GM12865 (cell line): ENCODE measurements at regions not wholly inside any gene's neighbourhood (a gene's known extent, or its start where the extent isn't known, plus 50 kb on each side); places are given as distances from the start of the nearest gene placed in this dataset.
A peak's percentile ranks its signal among the peaks of the same experiment; 100 is the strongest.

Experiments used
- DNase-seq: peaks from one replicate; pipeline ENCODE4 v3.0.0; 2010; ENCODE audit warnings: low read depth
- H3K4me3 ChIP-seq: 2 replicates; pipeline ENCODE4 v1.5.1; 2011; ENCODE audit warnings: mild to moderate bottlenecking, low read depth, low read length, control low read depth
- TF ChIP-seq, protein P1 (sequence below): IDR thresholded peaks from 2 replicates; pipeline ENCODE4 v1.5.1; 2011; ENCODE audit warnings: low read length, control low read depth, low read depth, inconsistent platforms; ENCODE audit not compliant: insufficient read depth; ENCODE audit errors: missing control alignments

DNA sequence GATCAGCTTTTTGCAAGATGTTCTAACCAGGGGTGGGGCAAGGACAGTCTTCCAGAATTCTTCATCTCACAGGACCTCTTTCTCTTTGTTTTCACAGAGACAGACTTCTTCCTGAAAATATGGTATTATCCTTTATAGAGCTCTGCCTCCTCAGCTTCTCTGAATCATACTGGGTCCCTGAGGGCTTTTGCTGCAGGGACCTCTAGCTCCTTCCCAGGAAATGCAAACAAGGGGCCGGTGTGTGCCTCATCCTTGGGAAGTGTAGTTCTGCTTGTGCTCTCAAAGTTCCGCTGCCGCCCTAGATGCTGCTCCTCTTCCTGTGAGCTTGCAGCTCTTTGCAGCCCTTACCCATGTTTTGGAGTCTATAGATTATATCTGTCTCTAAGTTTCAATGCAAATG lies 99.5 kb upstream of the NPAS2 start:
- TF ChIP-seq, protein P1, sequence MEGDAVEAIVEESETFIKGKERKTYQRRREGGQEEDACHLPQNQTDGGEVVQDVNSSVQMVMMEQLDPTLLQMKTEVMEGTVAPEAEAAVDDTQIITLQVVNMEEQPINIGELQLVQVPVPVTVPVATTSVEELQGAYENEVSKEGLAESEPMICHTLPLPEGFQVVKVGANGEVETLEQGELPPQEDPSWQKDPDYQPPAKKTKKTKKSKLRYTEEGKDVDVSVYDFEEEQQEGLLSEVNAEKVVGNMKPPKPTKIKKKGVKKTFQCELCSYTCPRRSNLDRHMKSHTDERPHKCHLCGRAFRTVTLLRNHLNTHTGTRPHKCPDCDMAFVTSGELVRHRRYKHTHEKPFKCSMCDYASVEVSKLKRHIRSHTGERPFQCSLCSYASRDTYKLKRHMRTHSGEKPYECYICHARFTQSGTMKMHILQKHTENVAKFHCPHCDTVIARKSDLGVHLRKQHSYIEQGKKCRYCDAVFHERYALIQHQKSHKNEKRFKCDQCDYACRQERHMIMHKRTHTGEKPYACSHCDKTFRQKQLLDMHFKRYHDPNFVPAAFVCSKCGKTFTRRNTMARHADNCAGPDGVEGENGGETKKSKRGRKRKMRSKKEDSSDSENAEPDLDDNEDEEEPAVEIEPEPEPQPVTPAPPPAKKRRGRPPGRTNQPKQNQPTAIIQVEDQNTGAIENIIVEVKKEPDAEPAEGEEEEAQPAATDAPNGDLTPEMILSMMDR: no peak
- no peak for DNase-seq
- no peak overlapping the region for H3K4me3 ChIP-seq

DNA sequence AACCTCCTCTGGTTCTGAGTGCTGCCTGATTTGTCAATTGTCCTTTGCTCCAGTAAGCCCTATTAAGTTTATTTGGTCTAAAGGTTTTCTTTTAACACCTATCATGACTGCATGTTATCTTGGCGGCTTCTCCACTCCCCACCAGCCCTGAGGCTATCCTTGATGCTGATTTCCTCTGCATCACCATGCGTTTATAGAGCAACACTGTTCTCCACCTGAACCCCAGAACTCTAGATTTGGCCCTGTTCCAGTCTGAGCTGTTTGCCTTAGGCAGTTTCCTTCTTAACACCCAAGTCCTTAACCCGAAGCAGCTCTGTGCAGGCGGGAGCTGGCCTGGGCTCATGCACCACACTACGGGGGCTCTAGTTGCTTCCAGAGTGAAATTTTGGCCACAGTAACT lies 98.2 kb upstream of the NPAS2 start:
- TF ChIP-seq, protein P1: no peak
- H3K4me3 ChIP-seq: no peak overlapping the region
- DNase-seq: no peak

DNA sequence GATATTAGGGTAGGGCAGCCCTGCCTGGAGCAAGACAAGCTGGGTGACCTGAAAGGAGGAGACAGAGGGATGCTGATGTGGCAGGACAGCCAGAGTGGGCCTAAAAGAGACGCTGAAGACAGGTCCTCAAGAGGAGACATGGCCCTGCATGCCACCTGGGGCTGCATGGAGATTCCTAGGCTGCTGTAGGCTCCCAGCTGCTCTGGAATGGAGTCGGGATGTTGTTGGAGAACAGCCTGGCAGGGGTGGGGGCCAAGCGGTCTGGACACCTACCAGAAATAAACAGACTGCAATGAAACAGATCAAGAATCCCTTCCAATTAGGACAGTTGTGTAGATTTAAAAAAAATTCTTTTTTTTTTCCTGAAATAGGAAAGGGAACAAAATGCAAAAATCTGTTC lies 97.8 kb upstream of the NPAS2 start:
- DNase-seq: no peak
- no peak overlapping the region for H3K4me3 ChIP-seq
- TF ChIP-seq, protein P1: no peak

DNA sequence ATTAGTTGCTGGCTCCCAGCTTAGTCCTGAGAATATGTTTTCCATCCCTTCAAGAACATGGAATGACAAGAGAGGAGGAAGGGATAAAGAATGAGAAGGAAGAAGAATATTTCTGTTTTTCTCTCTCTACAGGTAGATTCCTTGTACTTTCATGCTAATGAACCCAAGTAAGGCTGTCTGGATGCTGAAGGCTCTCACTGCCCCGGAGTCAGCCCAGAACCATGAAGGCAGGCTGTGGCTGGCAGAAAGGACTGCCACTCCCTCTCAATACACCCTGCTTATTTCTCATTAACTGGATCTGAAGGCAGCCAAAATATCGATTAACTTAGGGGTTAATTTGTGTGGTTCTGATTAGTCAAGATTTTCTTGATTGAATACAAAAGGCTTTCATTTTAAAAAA lies 93.1 kb upstream of the NPAS2 start:
- no peak for DNase-seq
- TF ChIP-seq, protein P1: no peak
- H3K4me3 ChIP-seq: no peak overlapping the region

DNA sequence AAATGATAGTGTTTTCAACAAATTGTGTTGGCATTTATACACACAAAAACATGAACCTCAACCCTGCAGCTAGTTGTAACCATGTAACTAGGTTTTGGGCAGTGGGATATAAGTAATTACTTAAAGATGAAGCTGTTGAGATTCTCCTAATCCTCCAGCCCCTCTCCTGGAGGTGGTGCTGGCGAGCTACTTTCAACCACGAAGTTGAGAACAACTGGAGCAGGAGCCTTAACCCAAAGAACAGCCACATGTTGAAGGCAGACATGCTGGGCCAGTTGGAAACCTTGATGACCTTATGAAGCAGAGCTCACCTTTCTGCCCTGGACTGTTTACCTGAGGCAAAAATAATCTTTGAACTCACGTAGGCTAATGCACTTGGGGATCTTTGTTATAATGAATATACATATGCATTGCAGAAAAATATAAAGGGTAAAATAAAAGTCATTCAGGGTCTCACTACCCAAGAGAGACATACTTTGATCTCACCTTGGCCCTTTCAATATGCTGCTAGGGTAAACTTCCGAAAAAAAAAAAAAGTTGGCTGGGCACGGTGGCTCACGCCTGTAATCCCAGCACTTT lies 89.6 kb upstream of the NPAS2 start:
- DNase-seq: peak; percentile 41
- no peak overlapping the region for H3K4me3 ChIP-seq
- TF ChIP-seq, protein P1: peak; percentile 42

DNA sequence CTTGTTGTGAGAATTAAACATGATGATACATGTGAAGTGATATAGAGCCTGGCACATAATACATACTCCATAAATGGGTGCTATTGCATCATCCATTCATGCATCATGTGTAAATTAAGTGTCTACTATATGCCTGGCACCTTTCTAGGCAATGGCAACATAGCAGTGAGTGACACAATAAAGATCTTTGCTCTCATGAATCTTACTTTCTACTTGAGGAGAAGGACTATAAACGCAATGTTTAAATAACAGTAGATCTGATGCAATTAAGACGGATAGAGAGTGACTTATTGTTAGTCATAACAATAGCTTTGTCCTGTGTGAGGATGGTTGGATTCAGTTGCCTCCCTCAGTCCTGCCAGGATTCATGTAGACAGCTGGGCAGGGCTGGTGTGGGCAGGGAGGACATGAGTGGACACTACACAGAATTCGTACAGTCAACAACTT lies 88.4 kb upstream of the NPAS2 start:
- no peak overlapping the region for H3K4me3 ChIP-seq
- no peak for DNase-seq
- TF ChIP-seq, protein P1: no peak
